Right cardiac atrium (tissue), 5 donors: ENCODE measurements at regions not wholly inside any gene's neighbourhood (a gene's known extent, or its start where the extent isn't known, plus 50 kb on each side); places are given as distances from the start of the nearest gene placed in this dataset.
"Not testable (repeated sequence)": the region's sequence is repeated elsewhere in the genome, so short reads cannot be mapped to it uniquely, and the experiment has no call there.

Experiments
- ATAC-seq, 2 donors: fragments of 200-7000 bp; cut with Tn5 transposase; one replicate each; pipeline versions ENCODE4 v1.8.0 to v1.9.1; 2020; ENCODE audit warnings: moderate library complexity in 2 of 2, mild to moderate bottlenecking in 1 of 2
- DNase-seq, 3 donors: peaks; one replicate each; pipeline ENCODE4 v3.0.0-alpha.2; 2020
- H3K27ac ChIP-seq: one replicate; pipeline ENCODE4 v1.5.1; 2013; ENCODE audit warnings: mild to moderate bottlenecking, low read length, control low read depth, moderate library complexity
- H3K27me3 ChIP-seq: one replicate; pipeline ENCODE4 v1.6.1; 2013; ENCODE audit not compliant: control insufficient read depth, insufficient read depth
- H3K4me1 ChIP-seq: one replicate; pipeline ENCODE4 v1.6.1; 2013; ENCODE audit warnings: low read length; ENCODE audit not compliant: control insufficient read depth, insufficient read depth
- H3K4me3 ChIP-seq: one replicate; pipeline ENCODE4 v1.5.1; 2013; ENCODE audit warnings: low read length, control low read depth
- H3K9me3 ChIP-seq: one replicate; pipeline ENCODE4 v1.6.1; 2013; ENCODE audit warnings: low read length; ENCODE audit not compliant: control insufficient read depth
- WGBS: extraction: QIAGEN DNeasy Blood & Tissue Kit; methylation state at CpG from one replicate; pipeline ENCODE4 v1.1.7; 2013; 5-methylcytosine and 5-hydroxymethylcytosine counted together
- intact Hi-C, 4 donors: fragments of 100-400 bp; cut with DNase I; formaldehyde crosslinking; loops; one replicate each; pipeline versions ENCODE4 v1.11.0 to v1.14.0; 2022 to 2023
- donor health status: healthy with polysubstance abuse.
- donor health status: DM: no; HTN: yes; CAD: no.
- donor health status: DM: no; HTN: no; CAD: no.
- donor health status: DM: no; HTN: yes; CAD: no; lungs with severe emphysema.
- donor health status: DM: yes; HTN: yes; CAD: no.

DNA sequence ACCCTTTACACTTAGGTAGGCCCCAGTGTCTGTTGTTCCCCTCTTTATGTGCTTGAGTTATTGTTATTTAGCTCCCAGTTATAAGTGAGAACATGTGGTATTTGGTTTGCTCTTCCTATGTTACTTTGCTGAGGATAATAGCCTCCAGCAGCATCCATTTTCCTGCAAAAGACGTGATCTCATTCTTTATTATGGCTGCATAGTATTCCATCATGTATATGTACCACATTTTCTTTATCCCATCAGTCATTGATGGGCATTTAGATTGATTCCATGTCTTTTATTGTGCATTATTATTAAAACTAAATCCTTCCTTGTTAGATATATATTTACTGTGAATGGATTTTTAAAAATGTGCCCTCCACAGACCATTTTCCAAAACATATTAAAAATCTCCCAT is 1137.3 kb upstream of the ADGRB3 start:
- ATAC-seq = no peak
- Histone ChIP-seq H3K4me1 (no peaks in the 10 kb centered on the region), H3K4me3 (no peak overlapping the region), H3K27ac (no peak overlapping the region), H3K9me3 (no peaks in the 10 kb centered on the region), H3K27me3 (no peaks in the 10 kb centered on the region)
- intact Hi-C loops = no loop called here
- no peak for DNase-seq
- WGBS = 68% methylated on average over 1 of the region's 1 CpG

DNA sequence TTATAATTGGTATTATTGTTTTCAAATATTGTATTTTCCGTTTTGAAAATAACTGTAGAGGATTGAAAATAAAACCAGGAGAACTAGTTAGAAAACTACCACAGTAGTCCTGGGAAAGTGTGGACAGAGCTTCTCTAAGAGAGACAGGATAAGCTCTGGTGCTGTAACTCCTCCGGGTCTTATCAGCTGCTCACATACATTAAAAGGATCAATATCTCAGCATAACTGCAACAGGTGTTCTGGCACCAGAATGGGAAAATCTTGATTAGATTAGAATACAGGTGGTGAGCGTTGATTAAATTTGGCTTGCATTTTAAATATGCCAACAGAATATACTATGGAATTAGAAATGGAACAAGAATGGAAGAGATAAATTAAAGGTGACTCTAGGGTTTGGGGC is 1138.9 kb upstream of the ADGRB3 start:
- intact Hi-C loops = no loop called here
- DNase-seq (no peak), ATAC-seq (no peak)
- Histone ChIP-seq H3K27ac (no peak overlapping the region), H3K27me3 (no peaks in the 10 kb centered on the region), H3K4me3 (no peak overlapping the region), H3K9me3 (no peaks in the 10 kb centered on the region), H3K4me1 (no peaks in the 10 kb centered on the region)
- 61% methylated on average over 3 of the region's 3 CpGs for WGBS

DNA sequence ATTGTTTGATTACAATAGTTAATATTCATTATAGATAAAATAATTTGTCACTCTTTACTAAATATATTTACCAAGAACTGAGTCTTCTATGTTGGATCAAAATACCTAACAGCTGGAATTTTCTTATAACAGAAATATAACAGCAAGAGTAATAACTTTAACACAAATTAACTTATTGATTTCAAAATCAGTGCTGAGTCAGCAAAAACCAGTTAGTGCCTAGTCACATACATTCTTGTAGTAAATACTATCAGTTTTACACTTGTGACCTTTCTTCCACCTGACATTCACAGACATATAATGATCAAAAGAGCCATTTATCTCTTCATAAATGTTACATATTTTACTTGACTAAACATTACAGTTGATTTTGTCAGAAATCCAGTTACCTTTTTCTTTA is 1141.4 kb upstream of the ADGRB3 start:
- Histone ChIP-seq H3K4me1 (no peaks in the 10 kb centered on the region), H3K9me3 (no peaks in the 10 kb centered on the region), H3K27ac (no peak overlapping the region), H3K27me3 (no peaks in the 10 kb centered on the region), H3K4me3 (no peak overlapping the region)
- intact Hi-C loops = no loop called here
- ATAC-seq (no peak), DNase-seq (no peak)

DNA sequence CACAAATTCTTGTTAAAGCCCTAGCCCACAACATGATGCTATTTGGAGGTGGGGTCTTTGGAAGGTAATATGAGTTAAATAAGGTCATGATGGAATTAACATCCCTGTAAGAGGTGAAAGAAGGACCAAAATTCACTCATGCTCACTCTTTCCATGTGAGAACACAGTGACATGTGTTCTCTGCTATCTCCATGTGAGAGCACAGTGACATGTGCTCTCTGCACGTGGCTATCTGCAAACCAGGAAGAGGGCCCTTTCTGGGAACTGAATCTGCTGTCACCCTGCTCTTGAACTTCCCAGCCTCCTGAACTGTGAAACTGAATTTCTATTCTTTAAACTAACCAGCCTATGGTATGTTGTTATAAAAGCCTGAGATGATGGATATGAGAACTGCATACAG is 1159.4 kb upstream of the ADGRB3 start:
- Histone ChIP-seq H3K4me3 (no peak overlapping the region), H3K4me1 (no peaks in the 10 kb centered on the region), H3K27ac (no peak overlapping the region), H3K9me3 (no peaks in the 10 kb centered on the region), H3K27me3 (no peaks in the 10 kb centered on the region)
- no peak for DNase-seq
- no peak for ATAC-seq
- 25% methylated on average over 1 of the region's 1 CpG for WGBS
- intact Hi-C loops = no loop called here

DNA sequence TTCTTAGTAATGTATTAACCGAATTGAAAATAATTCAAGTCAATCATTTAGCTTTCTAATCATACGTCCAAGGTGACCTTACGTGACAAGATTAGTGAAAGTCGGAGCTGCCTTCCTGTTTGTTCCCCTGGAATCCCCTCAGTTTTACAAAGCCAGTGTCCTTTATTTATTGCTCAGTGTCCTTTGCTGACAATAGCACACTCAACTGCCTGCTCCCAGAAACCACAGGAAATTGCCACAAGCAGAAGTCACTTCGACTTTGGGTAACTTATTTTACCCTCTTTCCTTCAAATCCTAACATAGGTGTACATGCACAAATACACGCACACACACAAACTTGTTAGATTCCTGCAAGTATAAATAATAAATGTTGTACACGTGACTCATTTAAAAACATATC is 1167.7 kb upstream of the ADGRB3 start:
- Histone ChIP-seq H3K4me1 (no peaks in the 10 kb centered on the region), H3K9me3 (no peaks in the 10 kb centered on the region), H3K27ac (no peak overlapping the region), H3K27me3 (no peaks in the 10 kb centered on the region), H3K4me3 (no peak overlapping the region)
- intact Hi-C loops = no loop called here
- 77% methylated on average over 7 of the region's 7 CpGs for WGBS
- DNase-seq = no peak
- no peak for ATAC-seq

DNA sequence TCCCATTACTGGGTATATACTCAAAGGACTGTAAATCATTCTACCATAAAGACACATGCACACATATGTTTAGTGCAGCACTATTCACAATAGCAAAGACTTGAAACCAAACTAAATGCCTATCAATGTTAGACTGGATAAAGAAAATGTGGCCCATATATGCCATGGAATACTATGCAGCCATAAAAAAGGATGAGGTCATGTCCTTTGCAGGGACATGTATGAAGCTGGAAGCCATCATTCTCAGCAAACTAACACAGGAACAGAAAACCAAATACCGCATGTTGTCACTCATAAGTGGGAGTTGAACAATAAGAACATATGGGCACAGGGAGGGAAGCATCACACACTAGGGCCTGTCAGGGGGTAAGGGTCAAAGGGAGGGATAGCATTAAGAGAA is 1172.4 kb upstream of the ADGRB3 start:
- DNase-seq, intact Hi-C loops, H3K9me3 ChIP-seq, H3K4me1 ChIP-seq, H3K27ac ChIP-seq, ATAC-seq, H3K4me3 ChIP-seq, H3K27me3 ChIP-seq: not testable (repeated sequence)
- 95% methylated on average over 1 of the region's 1 CpG for WGBS

DNA sequence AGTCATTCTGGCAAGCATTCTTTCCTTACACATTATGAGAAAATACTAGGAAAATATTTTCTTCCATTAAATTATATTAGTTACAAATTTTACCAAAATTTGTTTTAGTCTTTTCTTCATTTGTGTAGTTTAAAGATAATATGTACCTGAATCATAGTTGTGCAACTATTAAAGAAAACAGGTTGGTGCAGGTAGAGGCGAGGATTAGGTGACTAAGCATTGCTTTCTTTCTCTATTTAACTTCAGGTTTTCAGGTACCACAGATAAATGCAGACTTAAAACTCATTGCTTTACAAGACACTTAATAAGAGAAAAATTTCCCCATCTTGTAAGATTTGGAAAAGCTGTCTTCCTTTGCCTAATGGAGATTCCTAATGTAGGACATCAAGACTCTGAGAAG is 1175.5 kb upstream of the ADGRB3 start:
- WGBS = 69% methylated on average over 1 of the region's 1 CpG
- Histone ChIP-seq H3K27ac (no peak overlapping the region), H3K4me3 (no peak overlapping the region)

DNA sequence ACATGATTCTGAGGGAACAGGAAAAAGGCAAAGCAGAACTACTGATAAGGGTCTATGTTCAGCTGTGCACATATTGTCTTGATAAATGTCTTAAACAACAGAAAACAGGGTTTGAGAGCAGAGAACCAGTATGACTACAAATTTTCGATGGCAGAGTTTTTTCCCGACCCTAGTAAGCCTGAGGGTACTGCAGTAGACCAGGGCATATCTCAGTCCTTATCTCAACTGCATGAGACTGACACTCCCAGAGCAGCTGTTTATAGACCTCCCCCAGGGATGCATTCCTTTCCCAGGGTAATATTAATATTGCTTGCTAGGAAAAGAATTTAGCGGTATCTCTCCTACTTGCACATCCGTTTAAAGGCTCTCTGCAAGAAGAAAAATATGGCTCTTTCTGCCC is 1176.8 kb upstream of the ADGRB3 start:
- 82% methylated on average over 4 of the region's 4 CpGs for WGBS
- Histone ChIP-seq H3K4me3 (no peak overlapping the region), H3K27me3 (no peaks in the 10 kb centered on the region), H3K4me1 (no peaks in the 10 kb centered on the region), H3K9me3 (no peaks in the 10 kb centered on the region), H3K27ac (no peak overlapping the region)
- no peak for DNase-seq
- ATAC-seq = no peak
- intact Hi-C loops = no loop called here

More for the DNA sequence above, 1175.5 kb upstream of the ADGRB3 start:
- no peak for ATAC-seq
- intact Hi-C loops = no loop called here
- no peak for DNase-seq
- Histone ChIP-seq H3K9me3 (no peaks in the 10 kb centered on the region), H3K27me3 (no peaks in the 10 kb centered on the region), H3K4me1 (no peaks in the 10 kb centered on the region)

DNA sequence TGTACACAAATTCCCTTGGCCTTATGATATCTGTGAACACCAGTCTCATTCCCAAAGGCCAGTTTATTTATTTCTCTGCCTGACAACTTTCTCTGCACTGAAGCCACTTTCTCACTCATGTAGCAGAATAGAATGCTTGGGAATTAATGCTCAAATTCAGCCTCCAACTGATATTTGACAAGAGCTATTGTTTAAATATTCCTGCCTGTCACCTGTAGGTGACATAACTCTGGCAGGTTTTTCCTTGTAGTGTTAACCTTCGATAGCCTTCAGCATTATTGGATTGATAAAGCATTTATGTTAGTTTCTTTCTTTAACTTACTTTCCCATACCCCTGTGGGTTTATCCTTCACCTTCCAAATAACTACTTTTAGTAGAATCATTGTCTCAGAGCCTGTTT is 1183.2 kb upstream of the ADGRB3 start:
- WGBS = 73% methylated on average over 1 of the region's 1 CpG

DNA sequence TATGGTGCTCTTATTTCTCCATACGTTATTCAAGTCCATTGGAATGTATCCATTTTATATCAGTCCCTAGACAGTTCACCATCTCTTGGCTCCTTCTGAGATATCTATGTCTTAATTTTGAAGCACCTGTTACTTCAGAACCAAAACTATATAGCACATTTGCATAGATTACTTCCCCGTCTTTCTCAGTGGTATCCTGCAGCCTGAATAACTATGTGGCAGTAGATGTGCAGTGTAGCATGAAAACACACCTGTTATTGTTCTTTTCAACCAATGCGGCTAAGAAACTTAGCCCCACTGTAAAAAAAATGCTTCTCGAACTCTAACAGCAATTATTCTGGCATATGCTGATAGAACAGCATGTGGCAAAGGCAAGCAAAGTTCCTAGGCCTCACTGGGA is 1184.4 kb upstream of the ADGRB3 start:
- 76% methylated on average over 4 of the region's 4 CpGs for WGBS
- ATAC-seq = no peak
- Histone ChIP-seq H3K27me3 (no peaks in the 10 kb centered on the region), H3K9me3 (no peaks in the 10 kb centered on the region), H3K4me3 (no peak overlapping the region), H3K4me1 (no peaks in the 10 kb centered on the region), H3K27ac (no peak overlapping the region)
- intact Hi-C loops = no loop called here
- DNase-seq = no peak

More for the DNA sequence above, 1183.2 kb upstream of the ADGRB3 start:
- H3K27me3 ChIP-seq = no peaks in the 10 kb centered on the region
- no peak for DNase-seq
- ATAC-seq = no peak
- H3K4me3 ChIP-seq = no peak overlapping the region
- intact Hi-C loops = no loop called here
- no peak overlapping the region for H3K27ac ChIP-seq
- H3K4me1 ChIP-seq = no peaks in the 10 kb centered on the region
- no peaks in the 10 kb centered on the region for H3K9me3 ChIP-seq

DNA sequence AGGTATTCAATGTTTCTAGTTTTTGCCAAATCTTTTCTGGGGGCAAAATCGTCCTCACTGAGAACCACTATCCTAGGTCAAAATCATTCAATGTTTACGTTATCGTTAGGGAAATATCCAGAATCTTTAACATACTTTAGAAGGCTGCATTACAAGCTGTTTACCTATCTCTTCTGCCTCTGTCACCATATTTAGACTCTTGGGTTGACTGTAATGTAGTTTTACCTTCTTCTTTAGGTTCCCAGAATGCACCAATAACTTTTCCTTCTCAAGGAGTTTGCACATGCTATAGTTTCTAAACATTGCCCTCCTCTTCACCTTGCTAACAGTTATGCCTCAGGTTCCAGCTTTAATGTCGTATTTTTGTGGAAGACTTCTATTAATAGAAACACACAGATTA is 1185.5 kb upstream of the ADGRB3 start:
- intact Hi-C loops = no loop called here
- DNase-seq = no peak
- 59% methylated on average over 4 of the region's 4 CpGs for WGBS

DNA sequence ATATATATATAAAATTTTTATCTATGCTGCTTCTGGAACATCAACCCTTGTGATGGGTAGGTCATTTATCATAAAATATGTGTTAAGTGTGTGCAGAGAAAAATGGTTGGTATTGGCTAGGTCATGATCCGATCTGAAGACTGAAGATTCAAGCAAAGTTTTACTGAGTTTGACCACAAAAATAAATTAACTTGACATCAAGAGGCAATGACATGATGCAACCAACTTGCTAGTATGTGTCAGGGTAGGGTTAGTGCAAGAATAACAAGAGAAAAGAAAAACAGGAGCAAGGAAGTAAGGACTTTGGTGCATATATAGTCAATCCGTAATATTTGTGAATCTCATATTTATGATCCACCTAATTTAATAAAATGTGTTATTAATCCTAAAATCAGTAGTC is 1202.0 kb upstream of the ADGRB3 start:
- H3K27me3 ChIP-seq = no peaks in the 10 kb centered on the region
- intact Hi-C loops = no loop called here
- no peaks in the 10 kb centered on the region for H3K9me3 ChIP-seq
- no peaks in the 10 kb centered on the region for H3K4me1 ChIP-seq
- ATAC-seq (no peak), DNase-seq (no peak)
- no peak overlapping the region for H3K27ac ChIP-seq
- WGBS = 96% methylated on average over 2 of the region's 2 CpGs
- H3K4me3 ChIP-seq = no peak overlapping the region

More for the DNA sequence above, 1185.5 kb upstream of the ADGRB3 start:
- Histone ChIP-seq H3K27me3 (no peaks in the 10 kb centered on the region), H3K9me3 (no peaks in the 10 kb centered on the region), H3K4me3 (no peak overlapping the region), H3K4me1 (no peaks in the 10 kb centered on the region), H3K27ac (no peak overlapping the region)
- ATAC-seq = no peak
